ENCODE measurements at regions not wholly inside any gene's neighbourhood (a gene's known extent, or its start where the extent isn't known, plus 50 kb on each side); places are given as distances from the start of the nearest gene placed in this dataset.

GRCh38 chr6:144718431-144718830 lies 433.3 kb downstream of the UTRN start:
- H3K4me3 Mint-ChIP-seq: no peak overlapping the region
- Histone ChIP-seq H2BK20ac (ENCODE audit: low read depth, low read length, poor library complexity, severe bottlenecking) (no peak overlapping the region), H3K4me2 (ENCODE audit: insufficient read depth, insufficient read length, low read length) (no peak overlapping the region)

More at GRCh38 chr6:144718431-144718830, 433.3 kb downstream of the UTRN start:
- Histone ChIP-seq H3K4me1 (ENCODE audit: insufficient read depth, low read length) (no peaks in the 10 kb centered on the region), H3K23ac (ENCODE audit: insufficient read length, low read depth, low read length) (no peak overlapping the region), H4K5ac (ENCODE audit: insufficient read length, low read depth, low read length) (no peak overlapping the region), H2AK5ac (ENCODE audit: insufficient read length, low read length) (no peak overlapping the region), H2BK15ac (ENCODE audit: low read depth, low read length) (no peak overlapping the region), H3K9ac (ENCODE audit: extremely low read depth, insufficient read length, low read length) (no peak overlapping the region), H3K14ac (ENCODE audit: insufficient read depth, low read length) (no peak overlapping the region; the same call in 1 of the 2 replicates), H2BK5ac (ENCODE audit: insufficient read length, low read length) (no peak overlapping the region), H2BK120ac (ENCODE audit: low read depth, low read length, poor library complexity, severe bottlenecking) (no peak overlapping the region), H3K56ac (ENCODE audit: insufficient read length, low read depth, low read length) (no peak overlapping the region), H3K27ac (ENCODE audit: insufficient read length, low read depth, low read length) (no peak overlapping the region), H2AFZ (ENCODE audit: low read length) (no peak overlapping the region), H3K79me1 (ENCODE audit: insufficient read depth, low read depth, low read length, poor library complexity, severe bottlenecking) (no peaks in the 10 kb centered on the region), H3K4ac (ENCODE audit: low read depth, low read length) (no peak overlapping the region), H4K20me1 (ENCODE audit: control insufficient read depth, insufficient read depth, insufficient read length) (no peaks in the 10 kb centered on the region), H3K27me3 (ENCODE audit: insufficient read depth, low read length) (no peaks in the 10 kb centered on the region), H4K8ac (replicated peaks; ENCODE audit: insufficient read length, low read depth, low read length) (no peak overlapping the region), H2BK12ac (ENCODE audit: insufficient read length, low read depth, low read length) (no peak overlapping the region), H3T11ph (ENCODE audit: low read length) (no peak overlapping the region), H3K18ac (ENCODE audit: insufficient read length, low read depth, low read length) (no peak overlapping the region), H3K79me2 (ENCODE audit: insufficient read depth, low read length) (no peaks in the 10 kb centered on the region), H3K23me2 (ENCODE audit: insufficient read length, low read depth, low read length, poor library complexity, severe bottlenecking) (no peaks in the 10 kb centered on the region), H4K91ac (ENCODE audit: insufficient read length, low read depth, low read length) (no peak overlapping the region), H3K9me3 (ENCODE audit: control insufficient read depth, low read depth, low read length) (no peaks in the 10 kb centered on the region)
- Mint-ChIP-seq H3K4me1 (peaks cover 16 to 18% of the 10 kb centered on the region in 2 experiments), H3K9me3 (no peaks in the 10 kb centered on the region), H3K36me3 (ENCODE audit: insufficient read depth in 1 of 3, low read depth in 3 of 3) (peaks cover 0 to 12% (median 2%) of the 10 kb centered on the region in 3 experiments; a peak in 3 of 7 replicates), H3K27ac (0 out of 7 replicates have a peak overlapping the region, but pooled peaks of 1 of the 3 experiments have one; percentile 17), H3K27me3 (ENCODE audit: low read depth) (no peaks in the 10 kb centered on the region)
- no peak for DNase-seq
- no CpG with 5 or more reads among the region's 2 CpGs for WGBS (ENCODE audit: extremely low coverage, insufficient read length, low lambda C conversion rate)
- TF ChIP-seq, protein P1, sequence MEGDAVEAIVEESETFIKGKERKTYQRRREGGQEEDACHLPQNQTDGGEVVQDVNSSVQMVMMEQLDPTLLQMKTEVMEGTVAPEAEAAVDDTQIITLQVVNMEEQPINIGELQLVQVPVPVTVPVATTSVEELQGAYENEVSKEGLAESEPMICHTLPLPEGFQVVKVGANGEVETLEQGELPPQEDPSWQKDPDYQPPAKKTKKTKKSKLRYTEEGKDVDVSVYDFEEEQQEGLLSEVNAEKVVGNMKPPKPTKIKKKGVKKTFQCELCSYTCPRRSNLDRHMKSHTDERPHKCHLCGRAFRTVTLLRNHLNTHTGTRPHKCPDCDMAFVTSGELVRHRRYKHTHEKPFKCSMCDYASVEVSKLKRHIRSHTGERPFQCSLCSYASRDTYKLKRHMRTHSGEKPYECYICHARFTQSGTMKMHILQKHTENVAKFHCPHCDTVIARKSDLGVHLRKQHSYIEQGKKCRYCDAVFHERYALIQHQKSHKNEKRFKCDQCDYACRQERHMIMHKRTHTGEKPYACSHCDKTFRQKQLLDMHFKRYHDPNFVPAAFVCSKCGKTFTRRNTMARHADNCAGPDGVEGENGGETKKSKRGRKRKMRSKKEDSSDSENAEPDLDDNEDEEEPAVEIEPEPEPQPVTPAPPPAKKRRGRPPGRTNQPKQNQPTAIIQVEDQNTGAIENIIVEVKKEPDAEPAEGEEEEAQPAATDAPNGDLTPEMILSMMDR (conservative IDR thresholded peaks at IDR 0.05): no peak

Measured in H9 (cell line).